IMR-90 (cell line): ENCODE measurements at regions not wholly inside any gene's neighbourhood (a gene's known extent, or its start where the extent isn't known, plus 50 kb on each side); places are given as distances from the start of the nearest gene placed in this dataset.

Source experiments
- ATAC-seq: fragments of 200-7000 bp; cut with Tn5 transposase; 2 replicates; pipeline ENCODE4 v1.9.1; 2020; ENCODE audit warnings: low read depth, mild to moderate bottlenecking, moderate library complexity
- BruUV-seq: library from RNA; stranded (reverse); fragments of 400-500 nt; replicated peaks from 2 replicates; lab custom pipeline; 2021; lab: Mats Ljungman, UMichigan
- CTCF ChIA-PET: fragments of 300-600 bp; formaldehyde crosslinking; extraction: SDS; loops from one replicate; lab custom pipeline; 2021; ENCODE audit warnings: antibody characterized with exemption; lab: Yijun Ruan, JAX
- POLR2A ChIA-PET: fragments of 300-600 bp; sonication (Branson Sonifier 250); formaldehyde crosslinking; loops from one replicate; lab custom pipeline; 2022; ENCODE audit warnings: antibody characterized with exemption; ENCODE audit not compliant: unreplicated experiment; lab: Charles Lee
- DNase-seq: peaks from one replicate; pipeline ENCODE4 v3.0.0; 2013
- H2AFZ ChIP-seq: replicated peaks from 2 replicates; pipeline ENCODE3; 2013; ENCODE audit warnings: low read length, mild to moderate bottlenecking; ENCODE audit not compliant: poor library complexity
- H2AK5ac ChIP-seq: 2 replicates; pipeline ENCODE4 v1.6.1; 2013; ENCODE audit warnings: low read depth, low read length, inconsistent platforms
- H2AK9ac ChIP-seq: replicated peaks from 2 replicates; pipeline ENCODE3; 2013; ENCODE audit warnings: mild to moderate bottlenecking, low read depth, low read length, moderate library complexity; ENCODE audit not compliant: poor library complexity
- H2BK120ac ChIP-seq: 2 replicates; pipeline ENCODE4 v1.6.1; 2013; ENCODE audit warnings: low read depth, low read length, inconsistent platforms
- H2BK15ac ChIP-seq: 3 replicates; pipeline ENCODE4 v1.6.1; 2013; ENCODE audit warnings: low read depth, low read length, inconsistent platforms
- H2BK20ac ChIP-seq: 2 replicates; pipeline ENCODE4 v1.6.1; 2013; ENCODE audit warnings: low read depth, mild to moderate bottlenecking, inconsistent platforms, low read length, moderate library complexity
- H2BK5ac ChIP-seq: 2 replicates; pipeline ENCODE4 v1.6.1; 2013; ENCODE audit warnings: mild to moderate bottlenecking, low read depth, low read length, inconsistent platforms; ENCODE audit not compliant: poor library complexity, severe bottlenecking
- H3K14ac ChIP-seq: replicated peaks from 2 replicates; pipeline ENCODE4 v1.6.1; 2013; ENCODE audit warnings: low read depth, low read length, inconsistent platforms
- H3K18ac ChIP-seq: 2 replicates; pipeline ENCODE4 v1.6.1; 2013; ENCODE audit warnings: low read depth, low read length, control low read depth
- H3K23ac ChIP-seq: 2 replicates; pipeline ENCODE4 v1.6.1; 2013; ENCODE audit warnings: low read depth, low read length, inconsistent platforms
- H3K27ac ChIP-seq: 2 replicates; pipeline ENCODE4 v1.5.1; 2013; ENCODE audit warnings: mild to moderate bottlenecking, control low read depth, low read length; ENCODE audit not compliant: insufficient read depth
- H3K27me3 ChIP-seq: 2 replicates; pipeline ENCODE4 v1.6.1; 2013; ENCODE audit warnings: low read length; ENCODE audit not compliant: control insufficient read depth, insufficient read depth
- H3K36me3 ChIP-seq: 2 replicates; pipeline ENCODE4 v1.6.1; 2013; ENCODE audit warnings: low read length, mixed read lengths; ENCODE audit not compliant: control insufficient read depth, insufficient read depth
- H3K4ac ChIP-seq: 2 replicates; pipeline ENCODE4 v1.6.1; 2013; ENCODE audit warnings: low read depth, low read length, inconsistent platforms
- H3K4me1 ChIP-seq: 2 replicates; pipeline ENCODE4 v1.6.1; 2013; ENCODE audit warnings: low read length, mixed read lengths; ENCODE audit not compliant: control insufficient read depth, insufficient read depth
- H3K4me2 ChIP-seq: 2 replicates; pipeline ENCODE4 v1.6.1; 2013; ENCODE audit warnings: low read depth, mild to moderate bottlenecking, control low read depth, low read length, moderate library complexity
- H3K4me3 ChIP-seq: 2 replicates; pipeline ENCODE4 v1.5.1; 2013; ENCODE audit warnings: low read depth, mild to moderate bottlenecking, control low read depth, low read length, moderate library complexity; ENCODE audit not compliant: insufficient read depth
- H3K56ac ChIP-seq: 2 replicates; pipeline ENCODE4 v1.6.1; 2013; ENCODE audit warnings: low read length, inconsistent platforms; ENCODE audit not compliant: insufficient read depth; ENCODE audit errors: extremely low read depth
- H3K79me1 ChIP-seq, 2 experiments: 2 replicates each; pipeline ENCODE4 v1.6.1; 2013; ENCODE audit warnings: low read length in 2 of 2, inconsistent platforms in 1 of 2, low read depth in 1 of 2
- H3K9ac ChIP-seq: 2 replicates; pipeline ENCODE4 v1.6.1; 2013; ENCODE audit warnings: low read depth, low read length, control low read depth
- H3K9me1 ChIP-seq: 2 replicates; pipeline ENCODE4 v1.6.1; 2013; ENCODE audit warnings: low read length, inconsistent platforms; ENCODE audit not compliant: insufficient read depth
- H3K9me3 ChIP-seq: 2 replicates; pipeline ENCODE4 v1.6.1; 2013; ENCODE audit warnings: low read length; ENCODE audit not compliant: control insufficient read depth, insufficient read depth
- H4K20me1 ChIP-seq: 2 replicates; pipeline ENCODE4 v1.6.1; 2013; ENCODE audit warnings: low read length, inconsistent platforms; ENCODE audit not compliant: insufficient read depth
- H4K5ac ChIP-seq: 2 replicates; pipeline ENCODE4 v1.6.1; 2013; ENCODE audit warnings: mild to moderate bottlenecking, low read depth, low read length, control low read depth
- H4K8ac ChIP-seq, 2 experiments: 2 replicates each; pipeline ENCODE4 v1.6.1; 2013; ENCODE audit warnings: low read depth in 2 of 2, low read length in 2 of 2, control low read depth in 1 of 2, inconsistent platforms in 1 of 2
- H4K91ac ChIP-seq: 2 replicates; pipeline ENCODE4 v1.6.1; 2013; ENCODE audit warnings: low read depth, low read length, inconsistent platforms; ENCODE audit not compliant: insufficient read depth
- FOS ChIP-seq: fragments of 150-350 bp; IDR thresholded peaks from 2 replicates; pipeline ENCODE4 v1.6.1; 2016; ENCODE audit warnings: low read depth, low read length
- POLR2A ChIP-seq: IDR thresholded peaks from 2 replicates; pipeline ENCODE4 v1.6.1; 2012; ENCODE audit warnings: mild to moderate bottlenecking, low read depth, low read length
- RAD21 ChIP-seq: IDR thresholded peaks from 2 replicates; pipeline ENCODE4 v1.6.1; 2012; ENCODE audit warnings: low read length, improper control_type of control experiment
- WGBS, 2 experiments: methylation state at CpG; one replicate each; pipeline versions ENCODE4 v1.1.5 to v1.1.7; 2013; ENCODE audit warnings: missing lambda C conversion rate in 2 of 2; ENCODE audit not compliant: insufficient read length in 1 of 2; ENCODE audit errors: extremely low coverage in 2 of 2; 5-methylcytosine and 5-hydroxymethylcytosine counted together
- dilution Hi-C: fragments of 300-500 bp; cut with HindIII; formaldehyde crosslinking; loops from one replicate; pipeline ENCODE4 v1.14.3; 2018; ENCODE audit warnings: low sequenced_read_pairs; ENCODE audit not compliant: unreplicated experiment
- in situ Hi-C: fragments of 300-500 bp; cut with MboI; formaldehyde crosslinking; loops from 3 replicates; pipeline ENCODE4 v1.14.3; 2019; ENCODE audit warnings: low sequenced_read_pairs, inconsistent platforms, mixed read lengths
- intact Hi-C: fragments of 100-400 bp; cut with micrococcal nuclease; formaldehyde crosslinking; loops from 2 replicates; pipeline ENCODE4 v1.10.0; 2022

GRCh38 chr1:162984699-162985098 lies 84.5 kb upstream of the RGS4 start:
- 0 out of 3 replicates have a peak overlapping the region, but pooled peaks have one; percentile 50 for H2BK15ac ChIP-seq
- no peaks in the 10 kb centered on the region for H3K27me3 ChIP-seq
- CTCF ChIA-PET, result no interaction called here
- H3K14ac ChIP-seq, result peak overlapping the region; percentile 73; the same call in 1 of the 2 replicates
- peak overlapping the region; percentile 56; the same call in 1 of the 2 replicates for H3K4ac ChIP-seq
- H3K36me3 ChIP-seq, result no peaks in the 10 kb centered on the region
- no peak overlapping the region for H2AK9ac ChIP-seq
- POLR2A ChIA-PET, result no interaction called here
- H2BK5ac ChIP-seq, result peak overlapping the region; percentile 56
- WGBS, 2 experiments, result no CpG with 5 or more reads among the region's 2 CpGs
- no peak overlapping the region; the same call in 1 of the 2 replicates for H3K18ac ChIP-seq
- no peak for TF ChIP-seq FOS
- TF ChIP-seq RAD21, result peak; percentile 21; the same call in 1 of the 2 replicates
- TF ChIP-seq POLR2A, result peak; percentile 51; the same call in 1 of the 2 replicates
- intact Hi-C loops (no loop called here), dilution Hi-C loops (no loop called here), in situ Hi-C loops (no loop called here)
- peak overlapping the region; percentile 82; the same call in 1 of the 2 replicates for H2BK120ac ChIP-seq
- peak overlapping the region; percentile 23; the same call in 1 of the 2 replicates for H3K23ac ChIP-seq
- peak; percentile 64 for ATAC-seq
- no peak overlapping the region for H4K5ac ChIP-seq
- H2AFZ ChIP-seq, result peak overlapping the region; percentile 50
- no peak overlapping the region for H3K27ac ChIP-seq
- H3K79me1 ChIP-seq, result no peaks in the 10 kb centered on the region; a peak in 1 of 4 replicates
- BruUV-seq, result no TSS peak
- H2AK5ac ChIP-seq, result no peak overlapping the region
- no peak overlapping the region for H3K9ac ChIP-seq
- H4K20me1 ChIP-seq, result no peaks in the 10 kb centered on the region
- DNase-seq, result peak; percentile 94
- H4K8ac ChIP-seq, result peak overlapping the region in 1 of 2 experiments; percentile 78; a peak in 2 of 4 replicates
- no peak overlapping the region; the same call in 1 of the 2 replicates for H2BK20ac ChIP-seq
- H3K9me1 ChIP-seq, result no peaks in the 10 kb centered on the region
- no peak overlapping the region for H3K56ac ChIP-seq
- no peaks in the 10 kb centered on the region; the same call in 1 of the 2 replicates for H3K4me1 ChIP-seq
- no peak overlapping the region for H3K4me3 ChIP-seq
- H3K4me2 ChIP-seq, result no peak overlapping the region
- H3K9me3 ChIP-seq, result no peaks in the 10 kb centered on the region
- no peak overlapping the region for H4K91ac ChIP-seq
